ENCODE measurements at regions not wholly inside any gene's neighbourhood (a gene's known extent, or its start where the extent isn't known, plus 50 kb on each side); places are given as distances from the start of the nearest gene placed in this dataset.

- Mint-ChIP-seq H3K27ac (no peak overlapping the region), H3K27me3 (ENCODE audit: low read depth) (peaks cover 19% of the 10 kb centered on the region), H3K4me3 (no peak overlapping the region), H3K4me1 (no peaks in the 10 kb centered on the region), H3K36me3 (no peaks in the 10 kb centered on the region), H3K9me3 (no peaks in the 10 kb centered on the region)
- TF ChIP-seq CTCF (IDR thresholded peaks at IDR 0.05; ENCODE audit: unreplicated experiment): no peak
- DNase-seq (ENCODE audit: low spot score in 2 of 2, unreplicated experiment in 2 of 2): no peak
Measured at GRCh38 chr12:127779301-127780045, 487.5 kb upstream of the TMEM132C start.

DNA sequence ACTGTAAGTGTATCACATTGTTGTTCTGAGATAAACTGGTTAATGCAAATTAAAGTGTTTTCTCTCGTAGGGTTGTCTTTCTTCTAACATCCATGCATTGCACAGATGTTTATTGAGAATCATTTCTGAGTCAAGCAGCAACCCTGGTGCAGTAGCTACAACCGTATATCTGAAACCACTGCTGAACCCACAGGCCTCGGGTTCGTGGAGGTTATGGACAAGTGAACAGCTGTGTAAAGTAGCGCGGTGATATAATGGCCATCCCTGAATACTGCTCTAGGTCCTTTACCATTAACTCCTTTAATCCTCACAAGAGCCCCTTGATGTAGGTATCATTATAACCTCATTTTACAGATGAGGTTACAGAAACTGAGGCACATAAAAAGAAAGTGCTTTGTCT is 486.1 kb upstream of the TMEM132C start:
- H3K4me3 Mint-ChIP-seq: no peak overlapping the region
- H3K9me3 Mint-ChIP-seq: no peaks in the 10 kb centered on the region
- H3K27ac Mint-ChIP-seq: no peak overlapping the region
- no peaks in the 10 kb centered on the region for H3K4me1 Mint-ChIP-seq
- TF ChIP-seq CTCF (IDR thresholded peaks at IDR 0.05; ENCODE audit: unreplicated experiment): no peak
- DNase-seq (ENCODE audit: low spot score in 2 of 2, unreplicated experiment in 2 of 2): no peak
- H3K27me3 Mint-ChIP-seq (ENCODE audit: low read depth): peaks cover 21% of the 10 kb centered on the region
- H3K36me3 Mint-ChIP-seq: no peaks in the 10 kb centered on the region

DNA sequence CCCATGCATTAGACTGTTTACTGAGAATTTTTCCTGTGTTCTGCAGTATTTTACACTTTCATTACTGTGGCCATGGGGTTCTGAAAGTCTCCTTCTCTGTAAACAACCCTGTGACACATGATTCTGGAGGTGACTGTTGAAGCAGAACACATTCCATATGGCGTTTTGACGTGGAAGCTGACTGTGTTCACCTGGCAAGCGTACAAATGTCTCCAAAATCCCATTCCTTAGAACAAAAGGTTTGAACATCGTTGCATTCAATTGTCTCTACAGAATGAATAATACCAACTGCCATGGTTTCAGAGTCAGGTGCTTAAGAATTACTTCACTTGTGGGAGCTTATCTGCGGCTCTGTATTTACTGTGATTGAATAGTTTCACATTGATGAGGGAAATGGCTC is 485.6 kb upstream of the TMEM132C start:
- H3K4me3 Mint-ChIP-seq: no peak overlapping the region
- no peak for TF ChIP-seq CTCF (IDR thresholded peaks at IDR 0.05; ENCODE audit: unreplicated experiment)
- DNase-seq (ENCODE audit: low spot score in 2 of 2, unreplicated experiment in 2 of 2): no peak
- peaks cover 23% of the 10 kb centered on the region for H3K27me3 Mint-ChIP-seq (ENCODE audit: low read depth)
- no peaks in the 10 kb centered on the region for H3K4me1 Mint-ChIP-seq
- no peak overlapping the region for H3K27ac Mint-ChIP-seq
- no peaks in the 10 kb centered on the region for H3K36me3 Mint-ChIP-seq
- no peaks in the 10 kb centered on the region for H3K9me3 Mint-ChIP-seq

DNA sequence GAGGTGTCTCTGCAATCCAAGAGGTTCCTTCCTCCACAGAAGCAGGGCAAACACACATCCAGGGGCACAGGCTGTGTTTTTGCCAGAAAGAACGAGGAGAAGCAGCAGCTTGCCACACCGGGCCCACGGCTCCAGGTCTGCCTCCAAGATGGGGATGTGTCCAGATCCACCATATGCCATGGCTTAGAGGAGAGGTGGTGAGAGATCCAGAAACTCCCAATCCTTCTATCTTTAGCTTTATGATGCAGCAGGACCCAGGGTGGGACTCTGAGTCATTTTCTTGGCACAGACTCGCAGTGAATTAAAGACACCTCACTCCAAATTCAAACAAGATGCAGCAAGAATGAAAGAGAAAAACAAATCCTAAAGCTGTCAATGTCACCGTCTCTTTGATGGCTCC is 481.4 kb upstream of the TMEM132C start:
- H3K27me3 Mint-ChIP-seq (ENCODE audit: low read depth): peaks cover 19% of the 10 kb centered on the region
- no peaks in the 10 kb centered on the region for H3K9me3 Mint-ChIP-seq
- H3K4me1 Mint-ChIP-seq: no peaks in the 10 kb centered on the region
- H3K4me3 Mint-ChIP-seq: no peak overlapping the region
- no peak for DNase-seq (ENCODE audit: low spot score in 2 of 2, unreplicated experiment in 2 of 2)
- H3K27ac Mint-ChIP-seq: no peak overlapping the region
- H3K36me3 Mint-ChIP-seq: no peaks in the 10 kb centered on the region
- TF ChIP-seq CTCF (IDR thresholded peaks at IDR 0.05; ENCODE audit: unreplicated experiment): no peak

GRCh38 chr12:127785986-127786590 is 480.9 kb upstream of the TMEM132C start:
- Mint-ChIP-seq H3K36me3 (no peaks in the 10 kb centered on the region), H3K9me3 (no peaks in the 10 kb centered on the region), H3K27me3 (ENCODE audit: low read depth) (peaks cover 19% of the 10 kb centered on the region), H3K27ac (no peak overlapping the region), H3K4me3 (no peak overlapping the region), H3K4me1 (no peaks in the 10 kb centered on the region)
- no peak for DNase-seq (ENCODE audit: low spot score in 2 of 2, unreplicated experiment in 2 of 2)
- no peak for TF ChIP-seq CTCF (IDR thresholded peaks at IDR 0.05; ENCODE audit: unreplicated experiment)

All from mesothelial cell of epicardium (in vitro differentiated cells).